Liver (tissue), 3 donors: ENCODE measurements at regions not wholly inside any gene's neighbourhood (a gene's known extent, or its start where the extent isn't known, plus 50 kb on each side); places are given as distances from the start of the nearest gene placed in this dataset.

Experiments used
- EGR1 ChIP-seq, 2 donors: IDR thresholded peaks; 2 replicates each; pipeline ENCODE4 v1.6.1; 2016 to 2018; ENCODE audit warnings: antibody characterized with exemption in 2 of 2, low read depth in 2 of 2
- GABPA ChIP-seq, 2 donors: IDR thresholded peaks in 1 of 2; conservative IDR thresholded peaks in 1 of 2; 2 replicates each; pipeline ENCODE4 v1.6.1; 2016; ENCODE audit warnings: antibody characterized with exemption in 2 of 2, mild to moderate bottlenecking in 1 of 2, moderate library complexity in 1 of 2
- NR2F2 ChIP-seq: IDR thresholded peaks from 2 replicates; pipeline ENCODE4 v1.6.1; 2016; ENCODE audit warnings: antibody characterized with exemption
- RAD21 ChIP-seq, 2 donors: IDR thresholded peaks; 2 replicates each; pipeline ENCODE4 v1.6.1; 2016; ENCODE audit warnings: antibody characterized with exemption in 2 of 2, mild to moderate bottlenecking in 2 of 2
- TF ChIP-seq, protein P1 (sequence below): fragments of 150-350 bp; IDR thresholded peaks from 2 replicates; pipeline ENCODE4 v1.5.1; 2017; ENCODE audit warnings: improper control_type of control experiment, low read depth, low read length; ENCODE audit not compliant: missing input control
- donor health status: healthy.
- donor health status: healthy.

DNA sequence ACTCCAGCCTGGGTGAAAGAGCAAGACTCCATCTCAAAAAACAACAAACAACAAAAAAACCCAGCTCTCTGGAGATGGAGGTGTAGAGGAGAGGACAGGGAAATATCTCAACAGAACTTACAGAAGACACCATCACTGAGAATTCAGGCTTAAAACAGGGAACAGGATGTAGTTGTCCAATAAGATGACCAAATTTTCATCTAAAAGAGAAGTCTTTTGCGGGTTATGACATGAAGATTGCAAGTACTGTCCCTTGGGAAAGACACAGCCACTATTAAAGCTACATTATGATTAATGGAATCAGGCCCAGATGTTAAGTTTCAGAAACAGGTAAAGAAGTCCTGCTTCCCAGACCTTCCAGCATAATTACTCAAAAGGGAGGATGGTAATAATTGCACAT is 235.2 kb upstream of the NRP1 start:
- TF ChIP-seq, protein P1, sequence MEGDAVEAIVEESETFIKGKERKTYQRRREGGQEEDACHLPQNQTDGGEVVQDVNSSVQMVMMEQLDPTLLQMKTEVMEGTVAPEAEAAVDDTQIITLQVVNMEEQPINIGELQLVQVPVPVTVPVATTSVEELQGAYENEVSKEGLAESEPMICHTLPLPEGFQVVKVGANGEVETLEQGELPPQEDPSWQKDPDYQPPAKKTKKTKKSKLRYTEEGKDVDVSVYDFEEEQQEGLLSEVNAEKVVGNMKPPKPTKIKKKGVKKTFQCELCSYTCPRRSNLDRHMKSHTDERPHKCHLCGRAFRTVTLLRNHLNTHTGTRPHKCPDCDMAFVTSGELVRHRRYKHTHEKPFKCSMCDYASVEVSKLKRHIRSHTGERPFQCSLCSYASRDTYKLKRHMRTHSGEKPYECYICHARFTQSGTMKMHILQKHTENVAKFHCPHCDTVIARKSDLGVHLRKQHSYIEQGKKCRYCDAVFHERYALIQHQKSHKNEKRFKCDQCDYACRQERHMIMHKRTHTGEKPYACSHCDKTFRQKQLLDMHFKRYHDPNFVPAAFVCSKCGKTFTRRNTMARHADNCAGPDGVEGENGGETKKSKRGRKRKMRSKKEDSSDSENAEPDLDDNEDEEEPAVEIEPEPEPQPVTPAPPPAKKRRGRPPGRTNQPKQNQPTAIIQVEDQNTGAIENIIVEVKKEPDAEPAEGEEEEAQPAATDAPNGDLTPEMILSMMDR, result no peak
- TF ChIP-seq NR2F2, result no peak
- TF ChIP-seq RAD21 (IDR thresholded peaks at IDR 0.05), result no peak
- no peak for TF ChIP-seq EGR1 (IDR thresholded peaks at IDR 0.05; ENCODE audit: low read depth in 2 of 2)
- TF ChIP-seq GABPA (IDR thresholded peaks at IDR 0.05 in 1 of 2, conservative IDR thresholded peaks at IDR 0.05 in 1 of 2), result no peak
